ENCODE measurements at regions not wholly inside any gene's neighbourhood (a gene's known extent, or its start where the extent isn't known, plus 50 kb on each side); places are given as distances from the start of the nearest gene placed in this dataset.

DNA sequence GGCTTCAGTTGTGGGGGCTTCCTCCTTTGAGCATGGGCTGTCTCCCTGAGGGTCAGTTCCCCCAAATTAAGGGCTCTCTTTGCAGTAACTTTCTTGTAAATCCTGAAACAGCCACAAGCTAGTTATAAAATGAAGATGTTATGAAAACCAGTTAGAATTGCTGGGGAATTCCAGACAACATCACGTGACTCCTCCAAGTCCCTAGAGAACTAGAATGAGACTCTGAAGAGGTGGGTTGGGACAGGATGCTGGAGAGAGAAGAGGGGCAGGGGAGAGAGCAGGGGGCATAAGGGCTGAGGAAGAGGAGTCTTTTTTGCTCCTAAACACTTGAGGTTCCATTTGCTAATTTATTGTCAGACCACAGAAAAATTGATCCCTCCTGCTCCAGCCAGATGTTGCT, 380.3 kb downstream of the DHX35 start:
- H3K9me3 Mint-ChIP-seq (ENCODE audit: unreplicated experiment), result peaks cover 2% of the 10 kb centered on the region
- TF ChIP-seq, protein P1, sequence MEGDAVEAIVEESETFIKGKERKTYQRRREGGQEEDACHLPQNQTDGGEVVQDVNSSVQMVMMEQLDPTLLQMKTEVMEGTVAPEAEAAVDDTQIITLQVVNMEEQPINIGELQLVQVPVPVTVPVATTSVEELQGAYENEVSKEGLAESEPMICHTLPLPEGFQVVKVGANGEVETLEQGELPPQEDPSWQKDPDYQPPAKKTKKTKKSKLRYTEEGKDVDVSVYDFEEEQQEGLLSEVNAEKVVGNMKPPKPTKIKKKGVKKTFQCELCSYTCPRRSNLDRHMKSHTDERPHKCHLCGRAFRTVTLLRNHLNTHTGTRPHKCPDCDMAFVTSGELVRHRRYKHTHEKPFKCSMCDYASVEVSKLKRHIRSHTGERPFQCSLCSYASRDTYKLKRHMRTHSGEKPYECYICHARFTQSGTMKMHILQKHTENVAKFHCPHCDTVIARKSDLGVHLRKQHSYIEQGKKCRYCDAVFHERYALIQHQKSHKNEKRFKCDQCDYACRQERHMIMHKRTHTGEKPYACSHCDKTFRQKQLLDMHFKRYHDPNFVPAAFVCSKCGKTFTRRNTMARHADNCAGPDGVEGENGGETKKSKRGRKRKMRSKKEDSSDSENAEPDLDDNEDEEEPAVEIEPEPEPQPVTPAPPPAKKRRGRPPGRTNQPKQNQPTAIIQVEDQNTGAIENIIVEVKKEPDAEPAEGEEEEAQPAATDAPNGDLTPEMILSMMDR (IDR thresholded peaks at IDR 0.05; ENCODE audit: partially characterized antibody, unreplicated experiment), result no peak
- H3K27ac Mint-ChIP-seq (ENCODE audit: unreplicated experiment), result no peak overlapping the region
- DNase-seq, result no peak
- no peaks in the 10 kb centered on the region for H3K4me1 Mint-ChIP-seq (ENCODE audit: low read depth, unreplicated experiment)
- H3K27me3 Mint-ChIP-seq (ENCODE audit: unreplicated experiment), result no peaks in the 10 kb centered on the region
- no peak overlapping the region for H3K4me3 Mint-ChIP-seq (ENCODE audit: unreplicated experiment)
- H3K36me3 Mint-ChIP-seq (ENCODE audit: unreplicated experiment), result peaks cover 3% of the 10 kb centered on the region

DNA sequence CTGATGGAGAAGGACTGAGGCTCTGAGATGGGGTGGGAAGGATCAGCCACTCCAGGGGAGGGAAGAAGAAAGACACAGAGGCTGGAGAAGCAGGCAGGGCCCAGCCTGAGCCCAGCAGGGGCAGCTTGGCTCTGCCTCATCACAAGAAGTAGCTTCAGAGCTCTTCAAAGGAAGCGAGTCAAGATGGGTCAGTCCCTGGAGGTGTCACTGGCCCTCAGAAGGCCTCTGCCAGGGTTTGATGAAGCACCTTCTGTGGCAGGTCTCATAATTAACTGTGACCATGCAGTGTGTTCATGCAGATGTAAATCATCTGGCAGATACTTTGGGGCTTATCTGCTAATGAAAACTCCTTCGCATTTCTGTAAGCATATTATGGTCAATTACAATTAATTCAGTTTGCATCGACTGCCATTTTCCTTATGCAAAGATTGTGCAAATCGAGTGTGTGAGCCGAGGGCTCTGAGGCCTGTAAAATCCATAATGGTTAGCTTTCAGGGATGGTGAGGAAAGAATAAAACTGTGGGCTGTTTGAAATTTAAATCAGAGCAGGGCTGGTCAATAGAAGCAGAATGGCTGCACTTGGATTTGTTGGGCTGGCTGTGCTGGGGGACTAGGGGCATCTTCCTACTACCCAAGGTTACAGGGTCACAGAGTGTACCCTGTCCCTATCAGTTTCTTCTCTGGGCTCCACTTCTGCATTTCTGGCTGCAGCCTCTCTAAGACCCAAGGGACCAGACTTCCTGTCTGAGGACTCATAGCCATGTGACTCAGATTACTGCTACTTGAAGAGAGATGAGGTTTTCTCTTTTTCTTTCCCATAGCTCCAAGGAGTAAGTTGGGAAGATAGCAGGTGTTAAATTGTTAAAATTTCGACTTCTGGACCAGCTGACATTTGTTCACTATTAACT, 376.6 kb downstream of the DHX35 start:
- no peaks in the 10 kb centered on the region for H3K9me3 Mint-ChIP-seq (ENCODE audit: unreplicated experiment)
- TF ChIP-seq, protein P1 (IDR thresholded peaks at IDR 0.05; ENCODE audit: partially characterized antibody, unreplicated experiment), result no peak
- H3K36me3 Mint-ChIP-seq (ENCODE audit: unreplicated experiment), result no peaks in the 10 kb centered on the region
- no peak overlapping the region for H3K27ac Mint-ChIP-seq (ENCODE audit: unreplicated experiment)
- DNase-seq, result no peak
- no peaks in the 10 kb centered on the region for H3K4me1 Mint-ChIP-seq (ENCODE audit: low read depth, unreplicated experiment)
- no peak overlapping the region for H3K4me3 Mint-ChIP-seq (ENCODE audit: unreplicated experiment)
- H3K27me3 Mint-ChIP-seq (ENCODE audit: unreplicated experiment), result no peaks in the 10 kb centered on the region

DNA sequence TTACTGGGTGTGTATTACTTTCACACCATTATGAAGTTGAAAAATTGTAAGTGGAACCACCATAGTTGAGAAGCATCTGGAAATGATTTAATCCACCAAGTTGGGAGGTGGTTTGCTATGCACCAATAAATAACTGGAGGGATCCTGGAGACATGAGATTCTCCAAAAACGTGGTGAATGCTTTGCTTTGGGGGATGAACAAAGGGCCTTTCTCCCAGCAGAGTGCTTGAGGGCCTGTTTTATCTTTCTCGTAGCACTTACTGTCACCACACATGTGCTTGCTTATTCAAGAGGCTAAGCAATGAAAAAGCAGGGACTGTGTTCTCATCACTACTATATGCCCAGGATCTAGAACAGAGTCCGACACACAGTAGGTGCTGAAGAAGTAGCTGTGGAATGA, 371.1 kb downstream of the DHX35 start:
- TF ChIP-seq, protein P1 (IDR thresholded peaks at IDR 0.05; ENCODE audit: partially characterized antibody, unreplicated experiment), result no peak
- DNase-seq, result no peak
- no peak overlapping the region for H3K4me3 Mint-ChIP-seq (ENCODE audit: unreplicated experiment)
- no peaks in the 10 kb centered on the region for H3K4me1 Mint-ChIP-seq (ENCODE audit: low read depth, unreplicated experiment)
- no peaks in the 10 kb centered on the region for H3K27me3 Mint-ChIP-seq (ENCODE audit: unreplicated experiment)
- H3K9me3 Mint-ChIP-seq (ENCODE audit: unreplicated experiment), result no peaks in the 10 kb centered on the region
- H3K36me3 Mint-ChIP-seq (ENCODE audit: unreplicated experiment), result no peaks in the 10 kb centered on the region
- H3K27ac Mint-ChIP-seq (ENCODE audit: unreplicated experiment), result no peak overlapping the region

DNA sequence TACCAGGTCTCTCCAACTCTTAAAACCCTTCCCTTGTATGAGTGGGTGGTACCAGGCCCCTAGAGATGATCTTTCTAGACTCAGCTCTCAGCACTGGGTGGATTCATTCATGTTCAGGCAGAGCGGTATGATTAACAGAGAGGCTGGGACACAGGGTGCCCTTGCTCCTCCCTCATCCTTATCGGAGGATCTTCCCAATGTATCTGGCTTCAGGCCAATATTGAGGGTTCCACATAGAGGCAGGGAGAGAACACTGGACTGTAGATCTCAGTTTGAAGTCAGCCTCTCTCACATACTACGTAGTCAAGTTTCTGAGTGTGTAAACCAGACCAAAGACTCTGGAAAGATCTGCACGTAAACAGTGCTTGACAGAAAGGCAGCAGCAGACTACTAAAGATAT, 366.2 kb downstream of the DHX35 start:
- H3K27ac Mint-ChIP-seq (ENCODE audit: unreplicated experiment), result no peak overlapping the region
- no peak for DNase-seq
- H3K27me3 Mint-ChIP-seq (ENCODE audit: unreplicated experiment), result no peaks in the 10 kb centered on the region
- no peaks in the 10 kb centered on the region for H3K36me3 Mint-ChIP-seq (ENCODE audit: unreplicated experiment)
- no peaks in the 10 kb centered on the region for H3K4me1 Mint-ChIP-seq (ENCODE audit: low read depth, unreplicated experiment)
- TF ChIP-seq, protein P1 (IDR thresholded peaks at IDR 0.05; ENCODE audit: partially characterized antibody, unreplicated experiment), result no peak
- H3K9me3 Mint-ChIP-seq (ENCODE audit: unreplicated experiment), result no peaks in the 10 kb centered on the region
- no peak overlapping the region for H3K4me3 Mint-ChIP-seq (ENCODE audit: unreplicated experiment)

DNA sequence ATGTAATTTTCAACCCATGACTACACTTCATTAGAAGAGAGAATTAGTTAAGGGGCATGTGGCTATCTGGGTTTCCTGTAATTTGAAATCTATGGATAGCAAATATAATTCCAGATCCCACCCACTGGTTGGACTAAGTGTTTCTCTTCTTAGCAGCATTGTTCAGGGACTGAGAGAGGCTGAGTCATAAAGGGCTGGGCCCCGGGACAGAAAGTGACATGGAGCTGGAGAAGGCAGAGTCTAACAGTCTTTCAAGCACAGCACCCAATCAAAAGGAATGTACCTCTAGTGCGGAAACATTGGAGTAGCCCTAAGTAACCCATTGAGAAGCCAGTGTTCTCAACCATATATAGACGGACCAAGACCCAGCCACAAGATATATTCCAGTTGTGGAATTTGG, 363.9 kb downstream of the DHX35 start:
- no peak overlapping the region for H3K27ac Mint-ChIP-seq (ENCODE audit: unreplicated experiment)
- H3K36me3 Mint-ChIP-seq (ENCODE audit: unreplicated experiment), result no peaks in the 10 kb centered on the region
- DNase-seq, result no peak
- H3K4me1 Mint-ChIP-seq (ENCODE audit: low read depth, unreplicated experiment), result no peaks in the 10 kb centered on the region
- no peaks in the 10 kb centered on the region for H3K27me3 Mint-ChIP-seq (ENCODE audit: unreplicated experiment)
- no peaks in the 10 kb centered on the region for H3K9me3 Mint-ChIP-seq (ENCODE audit: unreplicated experiment)
- TF ChIP-seq, protein P1 (IDR thresholded peaks at IDR 0.05; ENCODE audit: partially characterized antibody, unreplicated experiment), result no peak
- H3K4me3 Mint-ChIP-seq (ENCODE audit: unreplicated experiment), result no peak overlapping the region

All from glutamatergic neuron (in vitro differentiated cells).